BLaER1 treated with 17β-estradiol and CSF1 and Interleukin-3, amounts not matched to agents 10 nM and 100 nM (cell line): ENCODE measurements at regions not wholly inside any gene's neighbourhood (a gene's known extent, or its start where the extent isn't known, plus 50 kb on each side); places are given as distances from the start of the nearest gene placed in this dataset.
A peak's percentile ranks its signal among the peaks of the same experiment; 100 is the strongest.

Experiments
- H3K27ac ChIP-seq, 11 experiments: shearing (Covaris generic); formaldehyde crosslinking; 2 replicates each; pipeline ENCODE4 v1.8.1; 2022
- H3K27me3 ChIP-seq, 11 experiments: shearing (Covaris generic); formaldehyde crosslinking; 2 replicates each; pipeline ENCODE4 v1.8.1; 2022
- H3K36me3 ChIP-seq, 11 experiments: shearing (Covaris generic); formaldehyde crosslinking; 2 replicates each; pipeline ENCODE4 v1.8.1; 2022
- H3K4me1 ChIP-seq, 10 experiments: shearing (Covaris generic); formaldehyde crosslinking; 2 replicates each; pipeline ENCODE4 v1.8.1; 2022
- H3K4me2 ChIP-seq, 11 experiments: shearing (Covaris generic); formaldehyde crosslinking; 2 replicates each; pipeline ENCODE4 v1.8.1; 2022
- H3K4me3 ChIP-seq, 10 experiments: shearing (Covaris generic); formaldehyde crosslinking; 2 replicates each; pipeline ENCODE4 v1.8.1; 2022
- H3K9ac ChIP-seq, 11 experiments: shearing (Covaris generic); formaldehyde crosslinking; 2 replicates each; pipeline ENCODE4 v1.8.1; 2022
- H3K9me3 ChIP-seq, 11 experiments: shearing (Covaris generic); formaldehyde crosslinking; replicated peaks in 1 of 11; 2 replicates each; pipeline ENCODE4 v1.8.1; 2022
- H4K20me1 ChIP-seq, 11 experiments: shearing (Covaris generic); formaldehyde crosslinking; 2 replicates each; pipeline ENCODE4 v1.8.1; 2022
- Cebpa-rat ChIP-seq, 11 experiments: shearing (Covaris generic); IDR thresholded peaks; 2 replicates each; pipeline ENCODE4 v1.8.1; 2022

- Histone ChIP-seq H3K4me2 (peak overlapping the region in 9 of 11 experiments; percentile 2 to 83 (median 56); a peak in 15 of 22 replicates), H3K4me1 (peaks cover 0 to 73% (median 44%) of the 10 kb centered on the region in 10 experiments; a peak in 18 of 20 replicates), H4K20me1 (no peaks in the 10 kb centered on the region), H3K9me3 (peaks cover 32 to 40% (median 36%) of the 10 kb centered on the region in 11 experiments), H3K27me3 (no peaks in the 10 kb centered on the region), H3K36me3 (peaks cover 0 to 9% (median 0%) of the 10 kb centered on the region in 11 experiments; a peak in 2 of 22 replicates), H3K4me3 (no peak overlapping the region), H3K9ac (peak overlapping the region in 1 of 11 experiments; percentile 50; a peak in 4 of 22 replicates), H3K27ac (peak overlapping the region in 6 of 11 experiments; percentile 6 to 82 (median 70); a peak in 11 of 22 replicates)
- no peak for TF ChIP-seq Cebpa-rat (IDR thresholded peaks at IDR 0.05)
Observed at GRCh38 chr2:152242787-152243472, 67.4 kb upstream of the STAM2 start.

GRCh38 chr2:152243761-152244640, 68.4 kb upstream of the STAM2 start:
- peaks cover 0 to 9% (median 0%) of the 10 kb centered on the region in 11 experiments; a peak in 2 of 22 replicates for H3K36me3 ChIP-seq
- peak overlapping the region in 9 of 11 experiments; percentile 2 to 83 (median 56); a peak in 18 of 22 replicates for H3K4me2 ChIP-seq
- no peaks in the 10 kb centered on the region for H3K27me3 ChIP-seq
- no peak for TF ChIP-seq Cebpa-rat (IDR thresholded peaks at IDR 0.05)
- peaks cover 25 to 33% (median 30%) of the 10 kb centered on the region in 11 experiments for H3K9me3 ChIP-seq
- peaks cover 0 to 83% (median 44%) of the 10 kb centered on the region in 10 experiments; a peak in 18 of 20 replicates for H3K4me1 ChIP-seq
- H3K4me3 ChIP-seq = no peak overlapping the region
- H3K27ac ChIP-seq = peak overlapping the region in 7 of 11 experiments; percentile 12 to 83 (median 79); a peak in 13 of 22 replicates
- peak overlapping the region in 4 of 11 experiments; percentile 50 to 63 (median 58); a peak in 7 of 22 replicates for H3K9ac ChIP-seq
- no peaks in the 10 kb centered on the region for H4K20me1 ChIP-seq

GRCh38 chr2:152245653-152246052, 70.1 kb upstream of the STAM2 start:
- Histone ChIP-seq H3K9ac (peak overlapping the region in 1 of 11 experiments; percentile 59; a peak in 3 of 22 replicates), H3K4me3 (no peak overlapping the region; a peak in 1 of 20 replicates), H3K36me3 (peaks cover 0 to under 1% (median 0%) of the 10 kb centered on the region in 11 experiments; a peak in 1 of 22 replicates), H3K4me2 (peak overlapping the region in 9 of 11 experiments; percentile 30 to 83 (median 47); a peak in 18 of 22 replicates), H4K20me1 (no peaks in the 10 kb centered on the region), H3K27me3 (no peaks in the 10 kb centered on the region), H3K9me3 (peaks cover 8 to 20% (median 14%) of the 10 kb centered on the region in 11 experiments), H3K4me1 (peaks cover 0 to 99% (median 54%) of the 10 kb centered on the region in 10 experiments; a peak in 18 of 20 replicates), H3K27ac (peak overlapping the region in 4 of 11 experiments; percentile 38 to 81 (median 63); a peak in 7 of 22 replicates)
- TF ChIP-seq Cebpa-rat (IDR thresholded peaks at IDR 0.05) = no peak

- H3K9me3 ChIP-seq = peaks cover 0 to 8% (median 2%) of the 10 kb centered on the region in 11 experiments; a peak in 10 of 22 replicates
- peaks cover 8 to 99% (median 64%) of the 10 kb centered on the region in 10 experiments for H3K4me1 ChIP-seq
- H3K4me2 ChIP-seq = peak overlapping the region; percentile 30 to 76 (median 44); a peak in 21 of 22 replicates
- no peaks in the 10 kb centered on the region for H4K20me1 ChIP-seq
- H3K4me3 ChIP-seq = no peak overlapping the region
- H3K9ac ChIP-seq = peak overlapping the region in 4 of 11 experiments; percentile 53 to 59 (median 57); a peak in 6 of 22 replicates
- H3K27ac ChIP-seq = peak overlapping the region in 5 of 11 experiments; percentile 13 to 63 (median 56); a peak in 7 of 22 replicates
- H3K36me3 ChIP-seq = no peaks in the 10 kb centered on the region
- H3K27me3 ChIP-seq = no peaks in the 10 kb centered on the region
- no peak for TF ChIP-seq Cebpa-rat (IDR thresholded peaks at IDR 0.05)
Observed at GRCh38 chr2:152246686-152247336, 71.2 kb upstream of the STAM2 start.

- no peak for TF ChIP-seq Cebpa-rat (IDR thresholded peaks at IDR 0.05)
- no peak overlapping the region for H3K4me3 ChIP-seq
- peak overlapping the region in 2 of 11 experiments; percentile 17 to 23; a peak in 1 of 22 replicates for H3K27ac ChIP-seq
- H3K9me3 ChIP-seq = peaks cover 0 to 6% (median 0%) of the 10 kb centered on the region in 11 experiments; a peak in 2 of 22 replicates
- no peaks in the 10 kb centered on the region for H3K27me3 ChIP-seq
- H3K4me2 ChIP-seq = peak overlapping the region in 3 of 11 experiments; percentile 37 to 76 (median 47); a peak in 7 of 22 replicates
- no peak overlapping the region for H3K9ac ChIP-seq
- no peaks in the 10 kb centered on the region for H4K20me1 ChIP-seq
- H3K36me3 ChIP-seq = no peaks in the 10 kb centered on the region
- H3K4me1 ChIP-seq = peaks cover 12 to 99% (median 66%) of the 10 kb centered on the region in 10 experiments
Observed at GRCh38 chr2:152247337-152247695, 71.8 kb upstream of the STAM2 start.

- H3K9ac ChIP-seq = peak overlapping the region in 5 of 11 experiments; percentile 58 to 75 (median 71); a peak in 6 of 22 replicates
- peak overlapping the region in 8 of 11 experiments; percentile 24 to 76 (median 68); a peak in 15 of 22 replicates for H3K4me2 ChIP-seq
- TF ChIP-seq Cebpa-rat (IDR thresholded peaks at IDR 0.05) = no peak
- peaks cover 0 to 3% (median 0%) of the 10 kb centered on the region in 11 experiments; a peak in 1 of 22 replicates for H3K36me3 ChIP-seq
- H3K4me3 ChIP-seq = peak overlapping the region in 2 of 10 experiments; percentile 5 to 34; a peak in 1 of 20 replicates
- peaks cover 0 to 12% (median 0%) of the 10 kb centered on the region in 11 experiments; a peak in 4 of 22 replicates for H3K9me3 ChIP-seq
- H3K27ac ChIP-seq = peak overlapping the region in 6 of 11 experiments; percentile 72 to 84 (median 77); a peak in 12 of 22 replicates
- peaks cover 12 to 79% (median 51%) of the 10 kb centered on the region in 10 experiments for H3K4me1 ChIP-seq
- no peaks in the 10 kb centered on the region for H4K20me1 ChIP-seq
- H3K27me3 ChIP-seq = no peaks in the 10 kb centered on the region
Observed at GRCh38 chr2:152250421-152251100, 75.0 kb upstream of the STAM2 start.

- Histone ChIP-seq H3K36me3 (peaks cover 0 to 3% (median 0%) of the 10 kb centered on the region in 11 experiments; a peak in 1 of 22 replicates), H3K27me3 (no peaks in the 10 kb centered on the region), H3K9me3 (peaks cover 0 to 12% (median 0%) of the 10 kb centered on the region in 11 experiments; a peak in 4 of 22 replicates), H3K27ac (peak overlapping the region in 8 of 11 experiments; percentile 51 to 84 (median 76); a peak in 16 of 22 replicates), H3K4me1 (peaks cover 12 to 74% (median 46%) of the 10 kb centered on the region in 10 experiments), H3K4me3 (peak overlapping the region in 2 of 10 experiments; percentile 33 to 34; a peak in 4 of 20 replicates), H3K4me2 (peak overlapping the region; percentile 54 to 76 (median 69)), H4K20me1 (no peaks in the 10 kb centered on the region), H3K9ac (peak overlapping the region in 8 of 11 experiments; percentile 40 to 75 (median 63); a peak in 15 of 22 replicates)
- TF ChIP-seq Cebpa-rat (IDR thresholded peaks at IDR 0.05) = no peak
Observed at GRCh38 chr2:152251211-152251610, 75.6 kb upstream of the STAM2 start.
